Neural crest cell (in vitro differentiated cells): ENCODE measurements at regions not wholly inside any gene's neighbourhood (a gene's known extent, or its start where the extent isn't known, plus 50 kb on each side); places are given as distances from the start of the nearest gene placed in this dataset.

Experiments
- DNase-seq: peaks from one replicate; pipeline ENCODE4 v3.0.0; 2021; ENCODE audit warnings: low read depth, mixed read lengths, low spot score
- H3K27ac Mint-ChIP-seq: one replicate; pipeline ENCODE4 v1.8.0; 2021; ENCODE audit warnings: mild to moderate bottlenecking, mixed read lengths; ENCODE audit not compliant: unreplicated experiment
- H3K27me3 Mint-ChIP-seq: 2 replicates; pipeline ENCODE4 v1.8.0; 2021; ENCODE audit warnings: low read depth, mild to moderate bottlenecking, mixed read lengths
- H3K36me3 Mint-ChIP-seq: 2 replicates; pipeline ENCODE4 v1.8.0; 2021; ENCODE audit warnings: low read depth, mild to moderate bottlenecking, mixed read lengths
- H3K4me1 Mint-ChIP-seq: 2 replicates; pipeline ENCODE4 v1.8.0; 2021; ENCODE audit warnings: mixed read lengths
- H3K4me3 Mint-ChIP-seq: one replicate; pipeline ENCODE4 v1.8.0; 2021; ENCODE audit warnings: mild to moderate bottlenecking, mixed read lengths
- H3K9me3 Mint-ChIP-seq: 2 replicates; pipeline ENCODE4 v1.8.0; 2021; ENCODE audit warnings: mixed read lengths
- TF ChIP-seq, protein P1 (sequence below): fragments of 200-600 bp; sonication (generic); conservative IDR thresholded peaks from 2 replicates; pipeline ENCODE4 v1.5.0; 2021; ENCODE audit warnings: antibody characterized with exemption, mild to moderate bottlenecking

DNA sequence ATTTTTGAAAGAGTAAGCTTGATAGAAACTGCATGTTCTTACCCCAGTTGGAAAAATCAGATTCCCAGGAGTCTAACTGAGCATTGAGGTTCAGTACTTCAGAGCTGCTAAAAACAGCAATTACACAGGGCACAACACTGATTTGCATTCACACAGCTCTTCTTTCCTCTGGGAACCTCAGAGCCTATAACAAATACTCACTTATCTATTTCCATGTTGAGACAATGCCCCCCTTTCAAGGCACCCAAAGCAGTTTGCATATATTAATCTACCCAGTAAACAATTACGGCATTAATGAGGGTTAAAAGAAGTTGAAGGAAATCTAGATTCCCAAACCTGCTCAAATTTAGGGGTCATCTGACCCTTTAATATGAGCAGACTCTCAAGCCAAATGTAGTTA lies 126.9 kb upstream of the SLC35F3 start:
- Mint-ChIP-seq H3K4me1 (peaks cover 11% of the 10 kb centered on the region), H3K36me3 (peaks cover 7% of the 10 kb centered on the region), H3K4me3 (no peak overlapping the region), H3K27ac (no peak overlapping the region), H3K9me3 (peaks cover 15% of the 10 kb centered on the region), H3K27me3 (peaks cover 3% of the 10 kb centered on the region)
- TF ChIP-seq, protein P1, sequence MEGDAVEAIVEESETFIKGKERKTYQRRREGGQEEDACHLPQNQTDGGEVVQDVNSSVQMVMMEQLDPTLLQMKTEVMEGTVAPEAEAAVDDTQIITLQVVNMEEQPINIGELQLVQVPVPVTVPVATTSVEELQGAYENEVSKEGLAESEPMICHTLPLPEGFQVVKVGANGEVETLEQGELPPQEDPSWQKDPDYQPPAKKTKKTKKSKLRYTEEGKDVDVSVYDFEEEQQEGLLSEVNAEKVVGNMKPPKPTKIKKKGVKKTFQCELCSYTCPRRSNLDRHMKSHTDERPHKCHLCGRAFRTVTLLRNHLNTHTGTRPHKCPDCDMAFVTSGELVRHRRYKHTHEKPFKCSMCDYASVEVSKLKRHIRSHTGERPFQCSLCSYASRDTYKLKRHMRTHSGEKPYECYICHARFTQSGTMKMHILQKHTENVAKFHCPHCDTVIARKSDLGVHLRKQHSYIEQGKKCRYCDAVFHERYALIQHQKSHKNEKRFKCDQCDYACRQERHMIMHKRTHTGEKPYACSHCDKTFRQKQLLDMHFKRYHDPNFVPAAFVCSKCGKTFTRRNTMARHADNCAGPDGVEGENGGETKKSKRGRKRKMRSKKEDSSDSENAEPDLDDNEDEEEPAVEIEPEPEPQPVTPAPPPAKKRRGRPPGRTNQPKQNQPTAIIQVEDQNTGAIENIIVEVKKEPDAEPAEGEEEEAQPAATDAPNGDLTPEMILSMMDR: no peak
- DNase-seq: no peak

DNA sequence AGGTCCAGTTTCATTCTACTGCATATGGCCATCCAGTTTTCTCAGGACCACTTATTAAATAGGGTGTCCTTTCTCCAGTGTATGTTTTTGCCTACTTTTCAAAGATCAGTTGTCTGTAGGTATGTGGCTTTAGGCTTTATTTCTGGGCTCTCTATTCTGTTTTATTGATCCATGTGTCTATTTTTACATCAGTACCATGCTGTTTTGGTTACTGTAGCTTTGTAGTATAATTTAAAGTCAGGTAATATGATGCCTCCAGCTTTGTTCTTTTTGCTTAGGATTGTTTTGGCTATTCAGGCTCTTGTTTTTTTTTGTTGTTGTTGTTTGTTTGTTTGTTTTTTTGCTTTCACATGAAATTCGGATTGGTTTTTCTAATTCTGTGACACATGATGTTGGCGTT lies 124.4 kb upstream of the SLC35F3 start:
- H3K4me3 Mint-ChIP-seq: no peak overlapping the region
- H3K4me1 Mint-ChIP-seq: peaks cover 11% of the 10 kb centered on the region
- H3K9me3 Mint-ChIP-seq: peaks cover 10% of the 10 kb centered on the region
- DNase-seq: no peak
- H3K27ac Mint-ChIP-seq: no peak overlapping the region
- H3K36me3 Mint-ChIP-seq: peaks cover 3% of the 10 kb centered on the region
- no peaks in the 10 kb centered on the region for H3K27me3 Mint-ChIP-seq
- TF ChIP-seq, protein P1: no peak

DNA sequence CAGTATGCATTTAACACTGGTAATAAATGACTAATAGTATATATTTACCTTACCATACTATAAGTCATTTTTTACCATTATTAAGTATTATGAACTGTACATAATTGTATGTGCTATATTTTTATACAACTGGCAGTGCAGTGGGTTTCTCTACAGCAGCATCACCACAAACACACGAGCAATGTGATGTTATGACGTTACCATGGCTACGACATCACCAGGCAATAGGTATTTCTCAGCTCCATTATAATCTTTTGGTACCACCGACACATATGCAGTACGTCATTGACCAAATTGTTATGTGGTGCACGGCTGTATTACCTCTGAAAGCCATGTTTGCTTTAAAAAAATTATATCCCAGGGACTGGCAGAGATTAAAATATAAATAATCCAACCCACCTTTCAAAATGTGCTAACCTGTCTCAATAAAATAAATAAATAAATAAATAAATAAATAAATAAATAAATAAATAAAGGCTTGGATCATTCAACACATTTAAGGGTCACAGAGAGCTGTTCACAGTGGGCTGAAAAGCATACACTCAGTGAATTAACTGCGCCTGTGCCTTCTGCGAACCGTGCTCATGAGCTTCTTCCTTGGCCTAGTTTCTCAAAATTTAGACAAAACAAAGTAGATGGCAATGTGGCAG lies 121.4 kb upstream of the SLC35F3 start:
- Mint-ChIP-seq H3K4me3 (no peak overlapping the region), H3K36me3 (peaks cover 3% of the 10 kb centered on the region), H3K27me3 (no peaks in the 10 kb centered on the region), H3K4me1 (no peaks in the 10 kb centered on the region), H3K9me3 (peaks cover 10% of the 10 kb centered on the region), H3K27ac (no peak overlapping the region)
- TF ChIP-seq, protein P1: no peak
- DNase-seq: no peak

DNA sequence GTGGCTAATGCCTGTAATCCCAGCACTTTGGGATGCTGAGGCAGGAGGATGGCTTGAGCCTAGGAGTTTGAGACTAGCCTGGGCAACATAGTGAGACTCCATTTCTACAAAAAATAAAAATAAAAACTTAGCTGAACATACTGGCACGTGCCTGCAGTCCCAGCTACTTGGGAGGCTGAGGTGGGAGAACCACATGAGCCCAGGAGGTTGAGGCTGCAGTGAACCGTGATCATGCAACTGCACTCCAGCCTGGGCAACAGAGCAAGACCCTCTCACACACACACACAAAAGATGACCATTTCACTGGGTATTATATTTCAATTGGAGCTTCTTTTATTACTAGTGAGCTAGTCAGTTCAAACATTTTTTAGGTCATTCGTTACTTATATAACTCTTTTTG lies 116.9 kb upstream of the SLC35F3 start:
- Mint-ChIP-seq H3K9me3 (no peaks in the 10 kb centered on the region), H3K4me3 (no peak overlapping the region), H3K27me3 (peaks cover 10% of the 10 kb centered on the region), H3K27ac (no peak overlapping the region), H3K36me3 (no peaks in the 10 kb centered on the region), H3K4me1 (no peaks in the 10 kb centered on the region)
- no peak for DNase-seq
- TF ChIP-seq, protein P1: no peak

DNA sequence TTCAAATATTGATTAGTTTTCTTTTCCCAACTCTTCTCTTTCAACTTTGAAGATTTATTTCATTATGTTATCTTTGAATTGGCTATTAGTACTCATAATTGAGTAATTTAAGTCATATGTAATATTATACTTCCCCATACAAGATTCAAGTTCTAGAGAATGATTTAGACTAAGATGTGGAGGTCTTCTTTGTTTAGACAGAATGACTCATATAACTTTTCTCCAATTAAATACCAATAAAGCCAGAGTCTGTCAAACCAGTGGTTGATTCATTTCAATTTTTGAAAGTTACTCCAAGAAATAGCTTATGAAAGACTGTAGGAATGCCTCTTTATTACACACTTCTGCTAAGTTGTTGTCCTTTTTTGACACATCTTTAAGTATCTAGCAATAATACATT lies 115.8 kb upstream of the SLC35F3 start:
- H3K27me3 Mint-ChIP-seq: peaks cover 10% of the 10 kb centered on the region
- H3K36me3 Mint-ChIP-seq: no peaks in the 10 kb centered on the region
- H3K27ac Mint-ChIP-seq: no peak overlapping the region
- DNase-seq: no peak
- no peaks in the 10 kb centered on the region for H3K4me1 Mint-ChIP-seq
- TF ChIP-seq, protein P1: no peak
- no peaks in the 10 kb centered on the region for H3K9me3 Mint-ChIP-seq
- H3K4me3 Mint-ChIP-seq: no peak overlapping the region
